ENCODE measurements at regions not wholly inside any gene's neighbourhood (a gene's known extent, or its start where the extent isn't known, plus 50 kb on each side); places are given as distances from the start of the nearest gene placed in this dataset.
"Not testable (repeated sequence)": the region's sequence is repeated elsewhere in the genome, so short reads cannot be mapped to it uniquely, and the experiment has no call there.

- DNase-seq (ENCODE audit: low read depth), result no peak
Measured at GRCh38 chr6:43884652-43885022, 114.6 kb downstream of the VEGFA start.

- DNase-seq (ENCODE audit: low read depth), result no peak
Measured at GRCh38 chr6:43883847-43884651, 114.0 kb downstream of the VEGFA start.

- not testable (repeated sequence) for DNase-seq (ENCODE audit: low read depth)
Measured at GRCh38 chr6:43882690-43883448, 112.9 kb downstream of the VEGFA start.

- DNase-seq (ENCODE audit: low read depth), result no peak
Measured at GRCh38 chr6:43880236-43881137, 110.5 kb downstream of the VEGFA start.

GRCh38 chr6:43879722-43880121, 109.7 kb downstream of the VEGFA start:
- no peak for DNase-seq (ENCODE audit: low read depth)

- DNase-seq (ENCODE audit: low read depth), result no peak
Measured at GRCh38 chr6:43878823-43879495, 108.9 kb downstream of the VEGFA start.

GRCh38 chr6:43878127-43878634, 108.2 kb downstream of the VEGFA start:
- no peak for DNase-seq (ENCODE audit: low read depth)

GRCh38 chr6:43877463-43878126, 107.6 kb downstream of the VEGFA start:
- DNase-seq (ENCODE audit: low read depth), result no peak

GRCh38 chr6:43877036-43877435, 107.0 kb downstream of the VEGFA start:
- DNase-seq (ENCODE audit: low read depth), result no peak

GRCh38 chr6:43876602-43877001, 106.6 kb downstream of the VEGFA start:
- DNase-seq (ENCODE audit: low read depth), result no peak

- DNase-seq (ENCODE audit: low read depth), result no peak
Measured at GRCh38 chr6:43875849-43876572, 106.0 kb downstream of the VEGFA start.

GRCh38 chr6:43874814-43875590, 105.0 kb downstream of the VEGFA start:
- DNase-seq (ENCODE audit: low read depth), result no peak

GRCh38 chr6:43873806-43874714, 104.0 kb downstream of the VEGFA start:
- DNase-seq (ENCODE audit: low read depth), result no peak

GRCh38 chr6:43871933-43872332, 101.9 kb downstream of the VEGFA start:
- no peak for DNase-seq (ENCODE audit: low read depth)

GRCh38 chr6:43871284-43871683, 101.3 kb downstream of the VEGFA start:
- DNase-seq (ENCODE audit: low read depth), result no peak

- no peak for DNase-seq (ENCODE audit: low read depth)
Measured at GRCh38 chr6:43870660-43871061, 100.7 kb downstream of the VEGFA start.

GRCh38 chr6:43869792-43870659, 100.0 kb downstream of the VEGFA start:
- no peak for DNase-seq (ENCODE audit: low read depth)

Data from GM04503 (cell line).